Activated CD8-positive, alpha-beta memory T cell treated with anti-CD3 and anti-CD28 coated beads, Interleukin-2, amount 50 U/mL, for 24 hours (primary cell): ENCODE measurements at regions not wholly inside any gene's neighbourhood (a gene's known extent, or its start where the extent isn't known, plus 50 kb on each side); places are given as distances from the start of the nearest gene placed in this dataset.
"Not testable (repeated sequence)": the region's sequence is repeated elsewhere in the genome, so short reads cannot be mapped to it uniquely, and the experiment has no call there.

Experiments used
- DNase-seq: peaks from one replicate; pipeline ENCODE4 v3.0.0-alpha.2; 2020; ENCODE audit errors: extremely low read depth

- not testable (repeated sequence) for DNase-seq
These were observed 54.1 kb upstream of the NOTCH2NLA start for GRCh38 chr1:146282807-146283526.

DNA sequence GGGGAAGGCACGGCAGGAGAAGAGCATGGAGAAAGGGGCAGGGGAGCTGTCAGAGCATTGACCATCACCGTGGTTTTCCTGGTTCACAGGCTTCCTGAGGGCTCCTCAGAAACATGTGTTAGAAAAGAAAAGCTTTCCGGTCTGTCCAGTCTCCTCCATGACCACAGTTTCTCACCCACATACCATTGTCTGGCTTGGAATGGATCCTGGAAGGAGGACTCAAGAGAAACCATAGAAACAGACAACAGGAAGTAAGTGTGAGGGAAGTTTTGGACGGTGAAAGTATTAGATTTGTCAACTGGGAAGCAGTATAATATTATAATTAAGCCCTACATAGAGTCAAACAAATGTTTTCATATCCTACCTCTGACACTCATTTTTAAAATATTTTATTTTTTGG is 52.7 kb upstream of the NOTCH2NLA start:
- DNase-seq = not testable (repeated sequence)

GRCh38 chr1:146278758-146279157 is 49.9 kb upstream of the NOTCH2NLA start:
- not testable (repeated sequence) for DNase-seq
